ENCODE measurements at regions not wholly inside any gene's neighbourhood (a gene's known extent, or its start where the extent isn't known, plus 50 kb on each side); places are given as distances from the start of the nearest gene placed in this dataset.
"Not testable (repeated sequence)": the region's sequence is repeated elsewhere in the genome, so short reads cannot be mapped to it uniquely, and the experiment has no call there.

DNA sequence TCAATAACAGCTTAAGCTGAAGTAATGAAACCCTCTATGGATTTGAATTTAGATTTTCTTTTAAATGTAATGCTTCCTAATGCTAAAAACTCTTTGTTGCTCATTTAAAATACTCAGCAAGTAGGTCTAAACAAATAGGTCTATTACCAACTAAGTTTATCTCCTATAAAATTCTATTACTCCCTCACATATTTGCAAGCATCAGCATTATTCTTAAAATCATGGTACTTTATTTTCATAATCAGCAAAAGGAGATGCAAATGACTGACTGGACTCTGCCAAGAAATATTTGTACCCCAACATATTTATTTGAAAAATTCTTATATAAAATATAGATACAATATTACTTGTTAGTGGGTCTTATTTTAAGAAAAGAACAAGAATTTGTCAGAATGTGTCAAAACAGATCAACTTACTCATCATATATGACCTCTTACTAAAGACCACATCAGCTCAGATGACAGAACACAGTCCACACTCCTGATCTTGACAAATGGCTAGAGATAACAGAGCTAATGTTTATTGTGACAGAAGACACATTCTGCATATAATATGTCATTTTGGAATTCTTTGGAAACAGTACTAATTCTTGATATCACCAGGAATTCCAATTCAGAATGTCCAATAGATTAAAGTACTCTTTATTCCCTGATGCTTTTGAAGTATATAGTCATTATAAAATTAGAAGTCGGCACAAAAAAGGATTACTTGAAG is 704.6 kb upstream of the PCDH9 start:
- TF ChIP-seq CTCF (IDR thresholded peaks at IDR 0.05; ENCODE audit: low read depth, low read length), result no peak
- no peak for DNase-seq (ENCODE audit: extremely low read depth, low read depth)

DNA sequence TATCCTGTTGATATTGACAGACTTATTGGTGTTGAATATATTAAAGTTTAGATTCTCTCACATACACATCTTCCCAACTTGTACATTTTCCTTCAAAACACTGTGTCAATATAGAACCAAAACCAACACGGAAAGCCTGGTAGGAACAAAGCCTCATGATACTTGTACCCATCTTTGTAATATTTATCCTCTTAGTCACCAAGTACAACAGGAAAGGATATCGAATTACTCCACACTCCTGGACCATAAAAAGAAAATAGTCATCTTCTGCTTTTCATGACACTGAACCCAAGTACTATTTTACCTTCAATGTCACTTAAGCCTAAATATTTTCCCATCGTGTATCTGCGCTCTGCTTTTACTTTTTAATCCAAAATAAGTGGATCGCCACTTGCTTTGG is 702.9 kb upstream of the PCDH9 start:
- TF ChIP-seq CTCF (IDR thresholded peaks at IDR 0.05; ENCODE audit: low read depth, low read length), result no peak
- no peak for DNase-seq (ENCODE audit: extremely low read depth, low read depth)

DNA sequence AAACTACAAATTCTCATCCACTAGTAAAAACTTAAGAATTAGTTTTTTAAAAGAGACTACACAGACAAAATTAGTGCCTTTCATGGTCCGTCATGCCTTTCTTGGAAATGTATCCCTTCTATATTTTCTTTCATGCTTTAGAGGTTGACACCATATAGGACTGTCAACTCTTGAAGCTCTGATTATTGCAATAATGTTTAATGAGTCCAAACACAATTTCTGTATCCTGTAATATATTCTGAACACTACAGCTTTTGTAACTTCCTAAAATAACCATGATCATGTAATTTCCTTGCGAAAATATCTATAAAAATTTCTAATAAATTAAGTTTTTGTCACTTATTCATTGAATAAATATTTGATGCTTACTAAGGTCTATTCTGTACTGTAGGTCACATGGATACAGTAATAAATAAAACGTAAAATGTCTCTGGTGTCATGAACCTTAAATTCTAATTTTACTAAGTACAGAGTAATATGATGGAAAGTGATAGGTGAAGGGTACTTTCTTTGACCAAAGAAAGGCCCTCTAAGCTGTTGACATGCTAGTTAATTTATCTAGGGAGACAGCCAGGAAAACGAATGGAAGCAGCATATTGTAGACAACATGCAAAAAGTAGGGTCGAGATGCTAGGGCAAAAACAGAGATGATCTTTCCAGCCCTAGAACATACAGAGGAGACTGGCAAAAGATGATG is 687.3 kb upstream of the PCDH9 start:
- no peak for TF ChIP-seq CTCF (IDR thresholded peaks at IDR 0.05; ENCODE audit: low read depth, low read length)
- DNase-seq (ENCODE audit: extremely low read depth, low read depth), result no peak

DNA sequence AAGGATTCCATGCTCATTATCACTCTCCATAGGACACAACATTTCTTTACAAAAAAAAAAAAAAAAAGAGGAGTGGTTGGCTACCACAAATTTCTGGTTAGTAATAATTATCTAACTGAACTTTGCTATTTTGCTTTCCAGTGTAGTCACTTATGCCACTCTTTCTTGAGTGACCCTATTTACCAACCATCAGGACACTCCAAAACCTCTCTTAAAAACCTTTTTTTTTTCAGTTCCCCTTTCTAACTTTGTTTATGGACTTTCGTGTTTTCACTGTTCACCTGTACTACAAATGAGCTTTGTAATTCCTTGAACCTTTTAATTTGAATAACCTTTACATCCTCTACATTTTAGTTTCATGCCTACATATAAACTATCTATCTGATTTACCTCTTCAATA is 686.5 kb upstream of the PCDH9 start:
- TF ChIP-seq CTCF (IDR thresholded peaks at IDR 0.05; ENCODE audit: low read depth, low read length), result no peak
- no peak for DNase-seq (ENCODE audit: extremely low read depth, low read depth)

DNA sequence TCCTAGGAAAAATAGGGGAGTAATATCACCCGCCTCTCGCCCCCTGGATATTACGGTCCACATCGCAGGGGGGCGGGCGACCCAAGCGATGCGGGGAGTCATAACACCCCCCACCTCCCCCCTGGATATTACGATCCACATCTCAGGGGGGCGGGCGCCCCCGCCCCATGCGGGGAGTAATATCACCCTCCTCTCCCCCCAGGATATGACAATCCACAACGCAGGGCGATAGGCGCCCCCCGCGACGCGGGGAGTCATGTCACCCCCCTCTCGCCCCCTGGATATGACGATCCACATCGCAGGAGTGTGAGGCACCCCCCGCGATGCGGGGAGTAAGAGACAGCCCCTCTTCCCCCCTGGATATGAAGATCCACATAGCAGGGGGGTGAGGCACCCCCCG is 684.4 kb upstream of the PCDH9 start:
- no peak for TF ChIP-seq CTCF (IDR thresholded peaks at IDR 0.05; ENCODE audit: low read depth, low read length)
- no peak for DNase-seq (ENCODE audit: extremely low read depth, low read depth)

GRCh38 chr13:67902960-67903359 is 672.8 kb upstream of the PCDH9 start:
- not testable (repeated sequence) for DNase-seq (ENCODE audit: extremely low read depth, low read depth)

DNA sequence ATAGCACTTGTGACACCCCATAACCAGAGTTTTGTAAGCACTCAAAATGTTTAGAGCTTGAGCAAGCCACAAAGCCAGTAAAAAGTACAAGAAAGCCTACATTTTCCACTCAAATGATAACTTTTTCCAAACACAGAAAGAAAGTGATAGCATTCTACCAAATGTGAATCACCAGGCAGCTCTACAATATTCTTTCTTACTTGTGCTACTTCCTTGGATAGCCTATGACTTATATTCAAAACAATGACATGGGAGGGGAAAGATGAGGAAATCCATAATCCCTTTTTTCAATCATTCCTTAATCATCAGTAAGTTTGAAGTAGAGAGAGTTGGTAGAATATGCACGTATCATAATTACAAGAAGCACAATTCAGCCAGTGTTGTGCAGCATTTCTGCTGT is 650.8 kb upstream of the PCDH9 start:
- no peak for DNase-seq (ENCODE audit: extremely low read depth, low read depth)
- no peak for TF ChIP-seq CTCF (IDR thresholded peaks at IDR 0.05; ENCODE audit: low read depth, low read length)

DNA sequence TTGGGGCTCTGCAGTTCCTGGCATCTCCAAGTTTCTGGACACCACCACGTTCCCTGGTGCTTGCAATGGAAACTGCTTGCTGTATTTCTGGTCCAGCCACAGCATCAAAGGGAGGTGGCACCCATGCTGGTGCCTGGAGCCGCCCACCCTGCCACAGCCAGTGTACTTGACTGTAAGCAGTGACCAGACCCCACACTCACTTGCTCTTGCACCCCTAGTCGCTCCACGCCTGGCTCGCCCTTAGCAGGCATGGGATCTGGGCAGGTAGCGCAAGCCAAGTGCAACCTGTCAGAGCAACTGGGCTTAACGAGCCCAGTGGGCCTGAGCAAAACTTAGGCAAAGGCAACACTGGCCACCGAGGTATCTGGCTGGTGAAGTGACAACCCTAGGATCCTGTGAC is 648.2 kb upstream of the PCDH9 start:
- DNase-seq (ENCODE audit: extremely low read depth, low read depth), result no peak
- TF ChIP-seq CTCF (IDR thresholded peaks at IDR 0.05; ENCODE audit: low read depth, low read length), result no peak
